Adrenal gland (tissue), 9 donors: ENCODE measurements at regions not wholly inside any gene's neighbourhood (a gene's known extent, or its start where the extent isn't known, plus 50 kb on each side); places are given as distances from the start of the nearest gene placed in this dataset.

Experiments
- DNase-seq, 7 donors: peaks; one replicate each; pipeline ENCODE4 v3.0.0-alpha.2; 2019 to 2020
- H3K27ac ChIP-seq, 5 donors: fragments of 200-600 bp; sonication (generic) in 4 of 5; 1 replicate in 3 of 5; 2 replicates in 2 of 5; pipeline versions ENCODE4 v1.5.1 to v1.8.0; 2016 to 2020; ENCODE audit warnings: mild to moderate bottlenecking in 1 of 5
- H3K27me3 ChIP-seq: fragments of 200-600 bp; 2 replicates; pipeline ENCODE4 v1.8.0; 2021
- H3K36me3 ChIP-seq, 2 donors: fragments of 200-600 bp; replicated peaks in 1 of 2; 1 replicate in 1 of 2; 2 replicates in 1 of 2; pipeline versions ENCODE4 v1.5.1 to v1.8.0; 2018 to 2022
- H3K4me1 ChIP-seq, 2 donors: fragments of 200-600 bp; replicated peaks in 1 of 2; 1 replicate in 1 of 2; 2 replicates in 1 of 2; pipeline versions ENCODE4 v1.5.1 to v1.8.0; 2018 to 2021
- H3K4me3 ChIP-seq, 4 donors: fragments of 200-600 bp; sonication (generic) in 3 of 4; one replicate each; pipeline ENCODE4 v1.5.1; 2016 to 2018
- H3K9me3 ChIP-seq, 3 donors: fragments of 200-600 bp; sonication (generic) in 1 of 3; replicated peaks in 1 of 3; 1 replicate in 2 of 3; 2 replicates in 1 of 3; pipeline versions ENCODE4 v1.5.1 to v1.8.0; 2016 to 2021
- POLR2A ChIP-seq, 2 donors: fragments of 450-650 bp; IDR thresholded peaks; one replicate each; pipeline ENCODE4 v1.6.1; 2017; ENCODE audit warnings: antibody characterized with exemption in 2 of 2, mild to moderate bottlenecking in 2 of 2, moderate library complexity in 1 of 2
- WGBS, 4 donors: extraction: QIAGEN DNeasy Blood & Tissue Kit in 2 of 4; methylation state at CpG; one replicate each; pipeline versions ENCODE4 v1.1.5 to v1.1.7; 2013 to 2017; 5-methylcytosine and 5-hydroxymethylcytosine counted together
- intact Hi-C, 2 donors: fragments of 100-400 bp; cut with DNase I; formaldehyde crosslinking; loops; one replicate each; pipeline versions ENCODE4 v1.14.1 to v1.15.0; 2022 to 2023
- TF ChIP-seq, protein P1 (sequence below), 6 experiments: fragments of 450-650 bp in 4 of 6; fragments of 200-600 bp in 2 of 6; sonication (generic) in 1 of 6; IDR thresholded peaks; 1 replicate in 5 of 6; 2 replicates in 1 of 6; pipeline versions ENCODE4 v1.5.1 to v1.8.0; 2016 to 2021; ENCODE audit warnings: antibody characterized with exemption in 6 of 6, mild to moderate bottlenecking in 2 of 6, moderate library complexity in 1 of 6
- donor health status: healthy with polysubstance abuse.
- donor health status: Bipolar disorder and iron deficiency.
- donor health status: DM: yes; HTN: yes; CAD: no.
- donor health status: DM: no; HTN: no; CAD: no.
- donor health status: DM: no; HTN: no; CAD: no.

DNA sequence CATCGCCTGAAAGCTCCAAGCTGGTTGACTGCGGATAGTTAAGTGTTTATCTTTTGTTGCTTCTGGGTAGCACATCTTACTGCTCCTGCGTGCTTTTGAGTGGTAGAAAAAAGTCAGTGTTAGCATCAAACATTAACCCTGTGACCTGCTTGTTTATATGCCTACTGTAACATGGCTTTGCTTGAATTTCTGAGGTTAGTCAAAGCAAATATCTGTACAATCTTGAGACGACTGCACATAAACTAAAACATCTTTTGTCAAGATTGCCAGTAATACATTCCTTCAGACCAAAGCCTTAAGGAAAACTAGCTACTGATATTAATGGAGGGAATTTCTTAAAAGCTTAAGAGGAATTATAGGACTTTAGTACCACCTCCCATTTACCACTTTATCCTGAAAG is 163.7 kb downstream of the BAMBI start:
- Histone ChIP-seq H3K27me3 (no peaks in the 10 kb centered on the region), H3K27ac (peak overlapping the region in 1 of 5 donors; percentile 1), H3K4me1 (peaks cover 27 to 36% of the 10 kb centered on the region in 2 donors), H3K4me3 (no peak overlapping the region), H3K36me3 (no peaks in the 10 kb centered on the region), H3K9me3 (no peaks in the 10 kb centered on the region)
- intact Hi-C loops, result no loop called here
- DNase-seq, result no peak
- TF ChIP-seq POLR2A (IDR thresholded peaks at IDR 0.05), result no peak
- TF ChIP-seq, protein P1, sequence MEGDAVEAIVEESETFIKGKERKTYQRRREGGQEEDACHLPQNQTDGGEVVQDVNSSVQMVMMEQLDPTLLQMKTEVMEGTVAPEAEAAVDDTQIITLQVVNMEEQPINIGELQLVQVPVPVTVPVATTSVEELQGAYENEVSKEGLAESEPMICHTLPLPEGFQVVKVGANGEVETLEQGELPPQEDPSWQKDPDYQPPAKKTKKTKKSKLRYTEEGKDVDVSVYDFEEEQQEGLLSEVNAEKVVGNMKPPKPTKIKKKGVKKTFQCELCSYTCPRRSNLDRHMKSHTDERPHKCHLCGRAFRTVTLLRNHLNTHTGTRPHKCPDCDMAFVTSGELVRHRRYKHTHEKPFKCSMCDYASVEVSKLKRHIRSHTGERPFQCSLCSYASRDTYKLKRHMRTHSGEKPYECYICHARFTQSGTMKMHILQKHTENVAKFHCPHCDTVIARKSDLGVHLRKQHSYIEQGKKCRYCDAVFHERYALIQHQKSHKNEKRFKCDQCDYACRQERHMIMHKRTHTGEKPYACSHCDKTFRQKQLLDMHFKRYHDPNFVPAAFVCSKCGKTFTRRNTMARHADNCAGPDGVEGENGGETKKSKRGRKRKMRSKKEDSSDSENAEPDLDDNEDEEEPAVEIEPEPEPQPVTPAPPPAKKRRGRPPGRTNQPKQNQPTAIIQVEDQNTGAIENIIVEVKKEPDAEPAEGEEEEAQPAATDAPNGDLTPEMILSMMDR (IDR thresholded peaks at IDR 0.05), result no peak
- WGBS, 4 donors, result 80 to 84% (median 83%) methylated on average over 4 of the region's 4 CpGs

DNA sequence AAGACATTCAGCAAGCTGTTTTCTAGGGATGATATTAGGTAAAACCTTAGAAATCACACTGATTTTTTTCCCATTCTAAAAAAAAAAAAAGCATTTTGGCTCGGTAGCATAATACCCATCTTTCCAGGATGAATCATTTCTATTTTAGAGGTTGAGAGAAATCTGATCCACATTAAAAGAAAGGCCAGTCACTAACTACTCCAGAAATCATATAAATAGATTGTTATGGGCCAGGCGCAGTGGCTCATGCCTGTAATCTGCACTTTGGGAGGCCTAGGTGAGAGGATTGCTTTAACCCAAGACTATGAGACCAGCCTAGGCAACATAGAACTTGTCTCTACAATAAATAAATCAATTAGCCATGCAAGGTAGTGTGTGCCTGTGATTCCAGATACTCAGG is 164.3 kb downstream of the BAMBI start:
- intact Hi-C loops, result no loop called here
- Histone ChIP-seq H3K27ac (peak overlapping the region in 3 of 5 donors; percentile 29 to 76 (median 46)), H3K36me3 (no peaks in the 10 kb centered on the region), H3K9me3 (no peaks in the 10 kb centered on the region), H3K4me1 (peaks cover 27 to 36% of the 10 kb centered on the region in 2 donors), H3K27me3 (no peaks in the 10 kb centered on the region), H3K4me3 (no peak overlapping the region)
- TF ChIP-seq, protein P1 (IDR thresholded peaks at IDR 0.05), result no peak
- TF ChIP-seq POLR2A (IDR thresholded peaks at IDR 0.05), result peak in 1 of 2 donors; percentile 27
- DNase-seq, result peak in 6 of 7 donors; percentile 23 to 46 (median 32)
- WGBS, 4 donors, result 32 to 52% (median 35%) methylated on average over 2 of the region's 2 CpGs

DNA sequence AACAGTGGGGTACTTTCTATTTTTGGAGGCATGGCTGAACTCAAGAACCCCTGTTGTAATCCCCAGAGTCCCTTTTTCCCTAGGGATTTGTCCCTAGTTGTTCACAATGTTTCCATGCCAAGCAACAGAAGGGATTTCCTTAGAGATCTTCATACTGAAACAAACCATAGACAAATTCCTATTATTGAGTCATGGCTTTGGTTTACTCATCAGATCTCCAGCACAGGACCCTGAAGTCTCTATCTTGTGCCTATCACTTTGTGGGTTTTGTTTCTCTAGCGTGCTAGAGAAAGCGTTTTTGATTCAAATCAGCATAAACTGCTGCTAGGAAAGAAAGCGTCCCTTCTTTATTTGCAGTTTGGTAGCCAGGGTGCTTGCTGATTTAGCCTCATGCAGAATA is 165.0 kb downstream of the BAMBI start:
- TF ChIP-seq POLR2A (IDR thresholded peaks at IDR 0.05), result no peak
- TF ChIP-seq, protein P1 (IDR thresholded peaks at IDR 0.05), result no peak
- H3K27ac ChIP-seq, result peak overlapping the region in 2 of 5 donors; percentile 29 to 46
- no peaks in the 10 kb centered on the region for H3K36me3 ChIP-seq
- no peak for DNase-seq
- no peaks in the 10 kb centered on the region for H3K27me3 ChIP-seq
- intact Hi-C loops, result no loop called here
- H3K4me3 ChIP-seq, result no peak overlapping the region
- no peaks in the 10 kb centered on the region for H3K9me3 ChIP-seq
- 66 to 75% (median 70%) methylated on average over 3 of the region's 3 CpGs for WGBS, 4 donors
- peaks cover 27 to 36% of the 10 kb centered on the region in 2 donors for H3K4me1 ChIP-seq

DNA sequence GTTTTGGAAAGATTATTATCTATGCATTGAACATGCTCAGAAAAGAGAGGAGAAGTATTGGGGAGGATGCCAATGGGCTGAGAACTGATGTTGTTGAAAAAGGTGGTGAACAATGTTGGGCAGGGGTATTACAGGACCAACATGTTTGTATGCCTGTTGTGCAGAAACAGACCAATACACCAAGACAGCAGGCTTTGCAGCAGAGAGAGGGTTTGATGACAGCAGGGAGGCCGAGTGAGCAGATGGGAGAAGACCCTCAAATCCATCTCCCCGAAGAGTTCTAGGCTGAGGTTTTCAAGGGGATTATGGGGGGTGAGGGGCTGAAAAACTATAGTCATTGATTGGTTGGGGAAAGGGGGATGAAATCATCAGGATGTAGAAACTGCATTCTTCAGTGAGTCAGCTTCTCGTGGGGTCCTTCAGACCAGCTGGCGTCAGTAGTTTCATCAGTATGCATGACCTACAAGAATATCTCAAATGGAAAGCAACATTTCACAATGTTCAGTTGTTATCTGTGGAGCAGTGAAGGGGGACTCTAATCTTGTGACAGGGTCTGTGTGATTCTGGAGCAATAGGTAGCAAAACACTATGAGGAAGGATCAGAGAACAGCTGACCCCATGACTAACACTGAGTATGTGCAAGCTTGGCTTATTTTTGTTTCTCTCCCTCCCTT is 167.8 kb downstream of the BAMBI start:
- H3K9me3 ChIP-seq, result no peaks in the 10 kb centered on the region
- no peak overlapping the region for H3K4me3 ChIP-seq
- H3K27me3 ChIP-seq, result no peaks in the 10 kb centered on the region
- no peak overlapping the region for H3K27ac ChIP-seq
- WGBS, 4 donors, result 87 to 97% (median 91%) methylated on average over 4 of the region's 4 CpGs
- intact Hi-C loops, result no loop called here
- no peaks in the 10 kb centered on the region for H3K36me3 ChIP-seq
- peaks cover 8 to 18% of the 10 kb centered on the region in 2 donors for H3K4me1 ChIP-seq
- TF ChIP-seq, protein P1 (IDR thresholded peaks at IDR 0.05), result no peak
- no peak for TF ChIP-seq POLR2A (IDR thresholded peaks at IDR 0.05)
- no peak for DNase-seq
